ENCODE measurements at regions not wholly inside any gene's neighbourhood (a gene's known extent, or its start where the extent isn't known, plus 50 kb on each side); places are given as distances from the start of the nearest gene placed in this dataset.

DNA sequence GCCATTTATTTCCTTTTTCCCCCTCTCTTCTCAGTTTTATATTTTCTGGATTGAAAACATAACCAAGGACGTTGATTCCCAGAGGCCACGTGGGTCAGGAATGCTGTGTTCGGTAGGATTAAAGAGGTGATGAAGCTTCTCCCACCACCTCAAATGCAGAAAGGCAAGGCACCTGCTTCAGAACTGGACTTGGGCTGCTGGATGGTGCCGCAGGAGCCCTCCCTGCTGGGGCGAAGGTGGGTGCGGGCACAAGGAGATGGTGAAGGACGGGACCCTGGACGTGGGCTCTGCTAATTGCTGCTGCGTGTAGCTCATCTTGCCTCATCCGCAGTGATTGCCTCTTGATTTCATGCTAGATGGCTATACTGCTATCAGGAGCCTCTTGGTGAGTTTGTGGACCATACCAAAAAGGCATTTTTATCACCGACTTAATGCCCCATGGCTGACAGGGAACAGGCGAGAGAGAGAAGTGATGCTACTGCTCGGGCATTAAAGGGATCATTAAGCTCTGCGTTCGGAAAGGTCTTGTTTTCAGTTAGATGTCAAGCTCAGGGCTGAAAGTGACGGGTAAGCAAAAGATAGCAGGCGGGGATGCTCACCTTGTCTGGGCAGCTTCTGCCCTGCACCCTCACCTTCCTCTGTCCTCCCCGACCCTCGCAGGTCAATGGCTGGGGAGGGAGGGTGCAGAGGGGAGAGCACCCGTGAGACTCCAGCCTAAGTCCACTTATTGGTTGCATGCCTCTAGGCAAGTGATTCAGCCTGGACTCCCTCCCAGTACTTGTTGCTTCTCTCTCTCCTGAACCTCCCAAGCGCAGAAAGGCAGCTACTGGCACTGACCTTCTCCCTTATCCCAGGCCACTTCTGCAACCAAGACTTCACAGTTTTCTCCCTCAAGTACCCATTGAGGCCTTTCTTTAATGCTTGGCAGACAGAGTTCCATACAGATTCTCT, 71.6 kb upstream of the FSTL4 start:
- in situ Hi-C loops (cut with HindIII; ENCODE audit: low sequenced_read_pairs): no loop called here
- no peak for DNase-seq (ENCODE audit: low read depth, low spot score)
- H3K4me3 ChIP-seq (ENCODE audit: low read depth, low read length): no peak overlapping the region
- TF ChIP-seq, protein P1, sequence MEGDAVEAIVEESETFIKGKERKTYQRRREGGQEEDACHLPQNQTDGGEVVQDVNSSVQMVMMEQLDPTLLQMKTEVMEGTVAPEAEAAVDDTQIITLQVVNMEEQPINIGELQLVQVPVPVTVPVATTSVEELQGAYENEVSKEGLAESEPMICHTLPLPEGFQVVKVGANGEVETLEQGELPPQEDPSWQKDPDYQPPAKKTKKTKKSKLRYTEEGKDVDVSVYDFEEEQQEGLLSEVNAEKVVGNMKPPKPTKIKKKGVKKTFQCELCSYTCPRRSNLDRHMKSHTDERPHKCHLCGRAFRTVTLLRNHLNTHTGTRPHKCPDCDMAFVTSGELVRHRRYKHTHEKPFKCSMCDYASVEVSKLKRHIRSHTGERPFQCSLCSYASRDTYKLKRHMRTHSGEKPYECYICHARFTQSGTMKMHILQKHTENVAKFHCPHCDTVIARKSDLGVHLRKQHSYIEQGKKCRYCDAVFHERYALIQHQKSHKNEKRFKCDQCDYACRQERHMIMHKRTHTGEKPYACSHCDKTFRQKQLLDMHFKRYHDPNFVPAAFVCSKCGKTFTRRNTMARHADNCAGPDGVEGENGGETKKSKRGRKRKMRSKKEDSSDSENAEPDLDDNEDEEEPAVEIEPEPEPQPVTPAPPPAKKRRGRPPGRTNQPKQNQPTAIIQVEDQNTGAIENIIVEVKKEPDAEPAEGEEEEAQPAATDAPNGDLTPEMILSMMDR (IDR thresholded peaks at IDR 0.05; ENCODE audit: low read depth, low read length): no peak

- DNase-seq (ENCODE audit: low read depth, low spot score): no peak
- TF ChIP-seq, protein P1 (IDR thresholded peaks at IDR 0.05; ENCODE audit: low read depth, low read length): no peak
- no peak overlapping the region for H3K4me3 ChIP-seq (ENCODE audit: low read depth, low read length)
- in situ Hi-C loops (cut with HindIII; ENCODE audit: low sequenced_read_pairs): no loop called here
Observed at GRCh38 chr5:133682451-133682850, 70.1 kb upstream of the FSTL4 start.

- DNase-seq (ENCODE audit: low read depth, low spot score): no peak
- TF ChIP-seq, protein P1 (IDR thresholded peaks at IDR 0.05; ENCODE audit: low read depth, low read length): no peak
- H3K4me3 ChIP-seq (ENCODE audit: low read depth, low read length): no peak overlapping the region
- in situ Hi-C loops (cut with HindIII; ENCODE audit: low sequenced_read_pairs): no loop called here
Observed at GRCh38 chr5:133681896-133682295, 69.6 kb upstream of the FSTL4 start.

DNA sequence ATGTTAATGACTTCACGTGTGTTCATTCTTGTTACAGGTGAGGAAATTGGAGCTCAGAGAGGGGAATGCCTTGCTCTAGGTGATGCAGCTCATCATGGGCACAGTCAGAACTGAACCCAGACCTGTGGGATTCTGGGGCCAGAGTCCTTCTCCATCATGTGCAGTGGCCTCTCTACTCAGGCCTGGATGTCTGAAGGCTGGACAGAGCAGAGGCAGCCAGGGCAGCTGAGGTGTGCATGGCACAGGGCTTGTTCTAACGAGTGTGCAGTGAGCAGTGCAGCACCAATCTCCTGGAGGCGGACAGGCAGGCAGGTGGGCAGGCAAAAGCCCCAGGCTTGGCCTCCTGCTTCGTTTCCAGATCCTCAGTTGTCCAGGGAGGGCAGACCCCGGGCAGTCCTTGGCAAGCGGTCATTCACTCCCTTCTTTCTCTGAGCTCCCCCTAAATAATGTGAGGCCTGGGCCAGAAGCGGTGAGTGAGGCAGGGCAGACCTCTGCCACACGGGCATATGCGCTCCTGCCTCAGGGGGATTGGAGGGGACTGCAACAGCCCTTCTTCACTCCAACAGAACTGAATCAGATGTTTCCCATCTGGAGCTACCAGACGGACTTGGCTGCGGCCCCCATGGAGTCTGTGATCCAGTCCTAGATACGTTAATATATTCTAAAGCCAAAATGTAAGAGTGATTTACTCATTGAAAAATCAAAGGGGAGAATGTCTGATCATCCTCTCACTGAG, 68.7 kb upstream of the FSTL4 start:
- no peak for DNase-seq (ENCODE audit: low read depth, low spot score)
- TF ChIP-seq, protein P1 (IDR thresholded peaks at IDR 0.05; ENCODE audit: low read depth, low read length): no peak
- in situ Hi-C loops (cut with HindIII; ENCODE audit: low sequenced_read_pairs): no loop called here

GRCh38 chr5:133679534-133679933, 67.2 kb upstream of the FSTL4 start:
- in situ Hi-C loops (cut with HindIII; ENCODE audit: low sequenced_read_pairs): no loop called here
- DNase-seq (ENCODE audit: low read depth, low spot score): no peak
- no peak overlapping the region for H3K4me3 ChIP-seq (ENCODE audit: low read depth, low read length)
- TF ChIP-seq, protein P1 (IDR thresholded peaks at IDR 0.05; ENCODE audit: low read depth, low read length): no peak

More for the DNA sequence above, 68.7 kb upstream of the FSTL4 start:
- no peak overlapping the region for H3K4me3 ChIP-seq (ENCODE audit: low read depth, low read length)

DNA sequence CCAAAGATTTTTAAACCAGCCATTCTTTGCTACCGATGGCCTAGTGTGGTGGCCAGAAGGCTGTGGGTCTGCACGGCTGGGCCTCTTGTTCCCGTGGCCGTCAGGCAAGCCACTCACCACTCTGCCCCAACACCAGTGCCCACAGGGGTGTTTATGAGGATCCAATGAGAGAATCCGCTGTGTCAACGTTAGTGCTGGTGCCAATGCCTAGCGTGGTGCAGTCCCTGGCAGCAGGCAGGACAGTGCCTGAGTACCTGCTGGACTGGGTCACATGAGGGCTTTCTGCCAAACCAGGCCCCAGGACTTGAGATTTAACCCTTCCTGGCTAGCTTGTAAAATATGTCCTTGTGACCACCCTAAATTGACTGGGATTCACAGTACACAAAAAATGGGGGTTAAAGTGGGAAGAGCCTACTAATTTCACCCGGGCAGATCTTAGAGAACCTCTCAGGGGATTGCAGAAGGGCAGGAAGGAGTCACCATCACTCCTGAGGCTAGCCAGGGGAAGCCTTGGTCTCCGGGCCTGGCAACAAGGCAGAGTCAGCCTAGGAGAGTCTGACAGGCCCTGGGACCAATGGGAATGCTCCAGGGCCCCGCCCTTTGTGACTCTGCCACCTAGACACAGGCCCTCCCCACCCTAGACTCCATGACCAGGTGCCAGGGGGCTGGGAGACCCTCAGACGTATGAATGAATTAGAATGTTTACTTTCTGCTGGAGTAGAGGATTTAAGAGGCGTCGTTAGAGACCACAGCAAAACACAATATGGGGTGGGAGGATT, 63.2 kb upstream of the FSTL4 start:
- no peak for DNase-seq (ENCODE audit: low read depth, low spot score)
- in situ Hi-C loops (cut with HindIII; ENCODE audit: low sequenced_read_pairs): no loop called here
- H3K4me3 ChIP-seq (ENCODE audit: low read depth, low read length): no peak overlapping the region
- TF ChIP-seq, protein P1 (IDR thresholded peaks at IDR 0.05; ENCODE audit: low read depth, low read length): no peak
